Psoas muscle (tissue), 7 donors: ENCODE measurements at regions not wholly inside any gene's neighbourhood (a gene's known extent, or its start where the extent isn't known, plus 50 kb on each side); places are given as distances from the start of the nearest gene placed in this dataset.

Experiments used
- ATAC-seq, 4 donors: fragments of 200-7000 bp; cut with Tn5 transposase; one replicate each; pipeline ENCODE4 v1.9.1; 2020; ENCODE audit warnings: moderate library complexity in 3 of 4, mild to moderate bottlenecking in 2 of 4
- DNase-seq, 2 donors: peaks; one replicate each; pipeline ENCODE4 v3.0.0-alpha.2; 2020
- H3K27ac ChIP-seq: fragments of 200-600 bp; one replicate; pipeline ENCODE4 v1.8.0; 2022
- H3K27me3 ChIP-seq, 3 donors: fragments of 200-600 bp in 1 of 3; one replicate each; pipeline versions ENCODE4 v1.6.1 to v1.8.0; 2013 to 2022; ENCODE audit warnings: low read length in 2 of 3, mild to moderate bottlenecking in 2 of 3, moderate library complexity in 1 of 3; ENCODE audit not compliant: insufficient read depth in 3 of 3
- H3K36me3 ChIP-seq, 2 donors: fragments of 200-600 bp in 1 of 2; one replicate each; pipeline versions ENCODE4 v1.6.1 to v1.8.0; 2013 to 2022; ENCODE audit warnings: low read depth in 1 of 2, mild to moderate bottlenecking in 1 of 2, moderate library complexity in 1 of 2; ENCODE audit not compliant: insufficient read depth in 1 of 2
- H3K4me1 ChIP-seq: fragments of 200-600 bp; one replicate; pipeline ENCODE4 v1.8.0; 2022
- H3K4me3 ChIP-seq: fragments of 200-600 bp; one replicate; pipeline ENCODE4 v1.8.0; 2022; ENCODE audit warnings: mild to moderate bottlenecking
- H3K9me3 ChIP-seq: fragments of 200-600 bp; one replicate; pipeline ENCODE4 v1.8.0; 2022
- WGBS, 3 donors: extraction: QIAGEN DNeasy Blood & Tissue Kit; methylation state at CpG; one replicate each; pipeline versions ENCODE4 v1.1.6 to v1.1.7; 2013; 5-methylcytosine and 5-hydroxymethylcytosine counted together
- intact Hi-C, 2 donors: fragments of 100-400 bp; cut with DNase I; formaldehyde crosslinking; loops; one replicate each; pipeline versions ENCODE4 v1.11.0 to v1.14.2; 2022
- TF ChIP-seq, protein P1 (sequence below): fragments of 200-600 bp; IDR thresholded peaks from one replicate; pipeline ENCODE4 v1.8.0; 2022; ENCODE audit warnings: antibody characterized with exemption
- donor health status: healthy with polysubstance abuse.
- donor health status: DM: no; HTN: no; CAD: no; lungs with moderate emphysema.
- donor health status: Bipolar disorder and iron deficiency.
- donor health status: healthy.
- donor health status: DM: yes; HTN: yes; CAD: no.
- donor health status: DM: no; HTN: no; CAD: no.
- donor health status: DM: yes; HTN: yes; CAD: no.

DNA sequence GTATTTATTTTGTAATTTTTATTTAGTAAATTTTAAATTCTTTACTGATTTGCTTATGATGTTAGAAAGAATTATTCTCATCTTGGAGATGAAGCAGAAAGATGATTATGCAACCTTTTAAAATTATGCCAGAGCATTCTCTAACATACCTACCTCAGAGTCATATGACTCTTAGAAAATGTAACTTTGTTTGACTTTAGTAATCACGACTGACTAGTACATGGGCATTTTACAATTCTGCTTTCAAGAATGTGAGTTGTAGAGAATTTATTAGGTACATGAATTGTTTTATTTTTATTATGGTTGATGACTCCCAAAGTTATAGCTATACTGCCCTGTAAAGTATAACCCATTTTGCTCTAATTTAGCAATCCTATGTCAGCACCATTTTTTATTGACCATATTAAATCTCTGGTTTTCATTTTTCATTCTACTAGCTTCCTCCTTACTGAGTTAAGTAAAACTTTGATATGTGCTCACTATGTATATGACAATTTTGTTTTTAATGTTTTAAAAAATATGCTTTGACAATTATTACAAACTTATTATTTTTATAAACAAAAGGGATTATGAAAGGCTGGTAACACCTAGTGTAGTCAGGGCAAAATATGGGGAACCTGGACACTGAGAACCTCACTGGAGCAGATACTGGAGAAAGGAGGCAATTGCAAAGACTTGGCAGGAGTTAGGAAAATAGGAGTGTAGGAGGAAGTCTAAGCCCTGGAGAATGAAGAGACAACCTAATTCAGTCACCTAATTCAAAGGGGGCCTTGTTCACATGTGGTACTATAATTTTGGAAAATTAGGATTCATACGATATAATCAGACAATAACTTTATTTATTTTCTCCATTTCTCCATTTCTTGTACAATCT, 249.7 kb upstream of the DAB2 start:
- no peaks in the 10 kb centered on the region for H3K27me3 ChIP-seq
- H3K4me1 ChIP-seq: no peaks in the 10 kb centered on the region
- ATAC-seq (no peak), DNase-seq (no peak)
- TF ChIP-seq, protein P1, sequence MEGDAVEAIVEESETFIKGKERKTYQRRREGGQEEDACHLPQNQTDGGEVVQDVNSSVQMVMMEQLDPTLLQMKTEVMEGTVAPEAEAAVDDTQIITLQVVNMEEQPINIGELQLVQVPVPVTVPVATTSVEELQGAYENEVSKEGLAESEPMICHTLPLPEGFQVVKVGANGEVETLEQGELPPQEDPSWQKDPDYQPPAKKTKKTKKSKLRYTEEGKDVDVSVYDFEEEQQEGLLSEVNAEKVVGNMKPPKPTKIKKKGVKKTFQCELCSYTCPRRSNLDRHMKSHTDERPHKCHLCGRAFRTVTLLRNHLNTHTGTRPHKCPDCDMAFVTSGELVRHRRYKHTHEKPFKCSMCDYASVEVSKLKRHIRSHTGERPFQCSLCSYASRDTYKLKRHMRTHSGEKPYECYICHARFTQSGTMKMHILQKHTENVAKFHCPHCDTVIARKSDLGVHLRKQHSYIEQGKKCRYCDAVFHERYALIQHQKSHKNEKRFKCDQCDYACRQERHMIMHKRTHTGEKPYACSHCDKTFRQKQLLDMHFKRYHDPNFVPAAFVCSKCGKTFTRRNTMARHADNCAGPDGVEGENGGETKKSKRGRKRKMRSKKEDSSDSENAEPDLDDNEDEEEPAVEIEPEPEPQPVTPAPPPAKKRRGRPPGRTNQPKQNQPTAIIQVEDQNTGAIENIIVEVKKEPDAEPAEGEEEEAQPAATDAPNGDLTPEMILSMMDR: no peak
- H3K36me3 ChIP-seq: no peaks in the 10 kb centered on the region
- 78 to 84% (median 84%) methylated on average over 2 of the region's 2 CpGs for WGBS, 3 donors
- no peak overlapping the region for H3K27ac ChIP-seq
- H3K4me3 ChIP-seq: no peak overlapping the region
- no peaks in the 10 kb centered on the region for H3K9me3 ChIP-seq
- intact Hi-C loops: no loop called here

DNA sequence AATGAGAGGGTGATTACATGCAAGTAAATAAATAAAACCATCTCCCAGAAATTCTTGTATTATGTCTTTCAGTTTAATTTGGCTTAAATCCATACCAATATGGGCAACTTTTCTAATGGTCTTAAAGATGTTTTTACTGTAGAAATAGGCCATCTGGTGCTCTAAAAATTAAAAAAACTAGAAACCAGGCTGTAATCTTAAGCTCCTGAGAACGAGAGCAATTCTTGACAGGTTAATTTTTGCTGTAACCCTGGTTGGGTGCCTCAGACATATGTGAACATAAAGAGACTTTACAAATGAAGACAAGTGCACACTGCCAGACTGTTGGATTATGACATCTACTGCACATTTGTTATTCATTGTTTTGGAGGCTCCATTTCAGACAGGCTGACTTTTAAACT, 246.8 kb upstream of the DAB2 start:
- ATAC-seq: no peak
- no peak for DNase-seq
- intact Hi-C loops: no loop called here
- no peaks in the 10 kb centered on the region for H3K4me1 ChIP-seq
- 26 to 36% (median 31%) methylated on average over 1 of the region's 1 CpG for WGBS, 3 donors
- H3K27ac ChIP-seq: no peak overlapping the region
- no peaks in the 10 kb centered on the region for H3K27me3 ChIP-seq
- no peaks in the 10 kb centered on the region for H3K9me3 ChIP-seq
- H3K36me3 ChIP-seq: no peaks in the 10 kb centered on the region
- H3K4me3 ChIP-seq: no peak overlapping the region
- TF ChIP-seq, protein P1: no peak

DNA sequence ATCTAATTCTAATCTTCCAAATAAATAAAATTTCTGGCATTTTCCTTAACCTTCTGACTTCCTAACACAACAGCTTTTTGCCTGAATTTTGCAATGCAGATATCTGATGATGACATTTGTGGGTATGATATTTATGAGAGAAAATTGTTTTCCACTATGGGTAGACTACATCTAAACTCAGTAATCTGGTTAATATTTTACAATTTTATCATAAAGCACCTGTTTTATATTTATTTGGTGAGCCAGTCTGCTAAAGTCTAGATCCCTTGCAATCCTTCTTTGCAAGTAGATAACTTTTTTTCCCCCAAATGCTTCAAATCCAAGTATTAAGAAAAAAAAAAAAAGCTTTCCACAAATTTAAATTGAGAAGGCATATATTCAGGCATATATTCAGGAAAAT, 246.2 kb upstream of the DAB2 start:
- H3K36me3 ChIP-seq: no peaks in the 10 kb centered on the region
- no peaks in the 10 kb centered on the region for H3K27me3 ChIP-seq
- intact Hi-C loops: no loop called here
- TF ChIP-seq, protein P1: no peak
- H3K4me3 ChIP-seq: no peak overlapping the region
- no peaks in the 10 kb centered on the region for H3K9me3 ChIP-seq
- DNase-seq (no peak), ATAC-seq (no peak)
- H3K27ac ChIP-seq: no peak overlapping the region
- H3K4me1 ChIP-seq: no peaks in the 10 kb centered on the region

DNA sequence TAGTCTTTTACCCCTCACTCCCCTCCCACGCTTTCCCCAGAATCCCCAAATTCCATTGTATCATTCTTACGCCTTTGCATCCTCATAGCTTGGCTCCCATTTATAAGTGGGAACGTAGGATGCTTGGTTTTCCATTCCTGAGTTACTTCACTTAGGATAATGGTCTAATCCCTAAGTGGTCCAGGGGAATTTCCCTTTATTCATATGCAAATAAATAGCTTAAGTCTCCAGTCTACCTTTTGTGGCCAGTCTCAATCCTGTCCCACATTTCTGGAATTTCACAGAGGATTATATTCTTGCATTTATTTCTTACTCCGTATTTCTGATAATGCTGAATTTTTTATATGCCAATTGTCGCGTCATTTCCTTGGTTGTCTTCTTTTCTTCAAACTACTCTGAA, 245.6 kb upstream of the DAB2 start:
- Histone ChIP-seq H3K4me1 (no peaks in the 10 kb centered on the region), H3K9me3 (no peaks in the 10 kb centered on the region), H3K27me3 (no peaks in the 10 kb centered on the region), H3K27ac (no peak overlapping the region), H3K36me3 (no peaks in the 10 kb centered on the region), H3K4me3 (no peak overlapping the region)
- TF ChIP-seq, protein P1: no peak
- ATAC-seq (no peak), DNase-seq (no peak)
- intact Hi-C loops: no loop called here
- 84 to 85% (median 85%) methylated on average over 6 of the region's 6 CpGs for WGBS, 3 donors

DNA sequence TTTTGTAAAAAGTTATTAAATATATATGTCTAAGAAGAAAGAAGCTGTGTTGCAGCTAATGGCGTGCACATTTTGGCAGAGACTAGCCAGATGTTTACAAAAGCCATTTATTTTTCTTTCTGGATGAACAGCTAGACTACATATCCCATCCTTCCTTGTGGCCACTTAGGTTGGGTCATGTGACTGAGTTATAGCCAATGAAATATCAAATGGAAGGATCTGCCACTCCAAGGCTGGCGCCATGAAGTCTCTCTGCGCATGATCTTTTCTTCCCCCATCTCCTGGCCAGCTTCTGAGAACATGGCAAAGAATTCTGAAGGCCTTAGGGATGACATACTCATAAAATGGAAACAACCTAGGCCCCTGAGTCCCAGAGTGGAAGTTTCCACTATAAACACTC, 244.2 kb upstream of the DAB2 start:
- no peak for DNase-seq
- TF ChIP-seq, protein P1: no peak
- no peaks in the 10 kb centered on the region for H3K36me3 ChIP-seq
- H3K27ac ChIP-seq: no peak overlapping the region
- no peaks in the 10 kb centered on the region for H3K9me3 ChIP-seq
- H3K4me1 ChIP-seq: no peaks in the 10 kb centered on the region
- intact Hi-C loops: no loop called here
- no peaks in the 10 kb centered on the region for H3K27me3 ChIP-seq
- no peak overlapping the region for H3K4me3 ChIP-seq
- 95 to 100% (median 96%) methylated on average over 3 of the region's 3 CpGs for WGBS, 3 donors
- ATAC-seq: no peak
